ENCODE measurements at regions not wholly inside any gene's neighbourhood (a gene's known extent, or its start where the extent isn't known, plus 50 kb on each side); places are given as distances from the start of the nearest gene placed in this dataset.

DNA sequence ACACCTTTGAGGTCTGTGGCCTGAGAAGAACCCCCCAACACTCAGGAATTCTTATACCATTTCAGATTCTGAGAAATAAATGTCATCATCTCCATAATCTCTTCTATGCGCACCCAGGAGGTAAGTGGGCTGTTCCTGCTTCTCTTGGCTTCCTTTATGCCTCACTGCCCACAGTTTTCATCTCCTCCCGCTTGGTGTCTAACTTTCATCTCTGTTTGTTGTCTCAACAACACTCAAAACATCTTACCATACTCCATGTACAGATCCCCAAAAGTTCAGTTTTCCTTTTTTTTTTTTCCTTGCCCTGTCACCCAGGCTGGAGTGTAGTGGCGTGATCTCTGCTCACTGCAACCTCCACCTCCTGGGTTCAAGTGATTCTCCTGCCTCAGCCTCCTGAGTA is 170.2 kb upstream of the FREM1 start (continued):
- TF ChIP-seq REST (IDR thresholded peaks at IDR 0.05; ENCODE audit: low read depth, low read length) (no peak), TCF12 (IDR thresholded peaks at IDR 0.05) (no peak), RAD21 (IDR thresholded peaks at IDR 0.05; ENCODE audit: low read length) (no peak), SIN3A (IDR thresholded peaks at IDR 0.05; ENCODE audit: borderline replicate concordance, low read depth, low read length) (no peak), ELF1 (IDR thresholded peaks at IDR 0.05) (no peak), FOXJ3 (CRISPR knock-in tag; IDR thresholded peaks at IDR 0.05) (no peak)
- TF ChIP-seq, protein P1, sequence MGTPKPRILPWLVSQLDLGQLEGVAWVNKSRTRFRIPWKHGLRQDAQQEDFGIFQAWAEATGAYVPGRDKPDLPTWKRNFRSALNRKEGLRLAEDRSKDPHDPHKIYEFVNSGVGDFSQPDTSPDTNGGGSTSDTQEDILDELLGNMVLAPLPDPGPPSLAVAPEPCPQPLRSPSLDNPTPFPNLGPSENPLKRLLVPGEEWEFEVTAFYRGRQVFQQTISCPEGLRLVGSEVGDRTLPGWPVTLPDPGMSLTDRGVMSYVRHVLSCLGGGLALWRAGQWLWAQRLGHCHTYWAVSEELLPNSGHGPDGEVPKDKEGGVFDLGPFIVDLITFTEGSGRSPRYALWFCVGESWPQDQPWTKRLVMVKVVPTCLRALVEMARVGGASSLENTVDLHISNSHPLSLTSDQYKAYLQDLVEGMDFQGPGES (IDR thresholded peaks at IDR 0.05; ENCODE audit: low read depth, low read length) = no peak

DNA sequence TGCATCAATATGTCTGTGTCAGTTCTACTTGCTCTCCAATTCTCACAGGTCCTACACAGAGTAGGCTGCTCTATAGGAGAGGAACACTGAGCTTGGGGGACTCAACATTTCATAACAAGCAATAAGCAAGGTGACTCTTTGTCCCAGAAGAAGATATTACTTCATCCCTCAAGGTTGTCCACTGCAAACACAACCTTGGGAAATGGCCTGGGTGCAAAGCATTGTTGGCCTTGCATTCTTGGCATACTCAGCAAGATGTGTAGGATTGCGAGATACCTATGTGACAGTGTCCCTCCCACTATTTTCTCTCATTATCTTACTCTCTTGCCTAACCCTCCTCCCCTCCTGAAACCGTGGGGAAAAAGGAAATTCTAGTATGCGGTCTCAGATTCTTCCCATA is 169.8 kb upstream of the FREM1 start:
- no peaks in the 10 kb centered on the region for H3F3A ChIP-seq (replicated peaks; ENCODE audit: insufficient read depth)
- H2AFZ ChIP-seq (ENCODE audit: low read depth) = no peak overlapping the region
- no peak overlapping the region for H3K4me2 ChIP-seq
- H3K27me3 ChIP-seq (ENCODE audit: insufficient read depth) = no peaks in the 10 kb centered on the region
- no peaks in the 10 kb centered on the region for H3K79me2 ChIP-seq (ENCODE audit: insufficient read depth)
- no peaks in the 10 kb centered on the region for H3K36me3 ChIP-seq (replicated peaks in 1 of 2; ENCODE audit: control insufficient read depth in 1 of 2, insufficient read depth in 2 of 2, low read length in 1 of 2)
- no peaks in the 10 kb centered on the region for H4K20me1 ChIP-seq (ENCODE audit: insufficient read depth)
- POLR2A ChIA-PET = no interaction called here
- DNase-seq = no peak
- H3K27ac ChIP-seq (ENCODE audit: low read depth in 2 of 2, low read length in 1 of 2) = no peak overlapping the region
- WGBS (ENCODE audit: low lambda C conversion rate) = 32% methylated on average over 3 of the region's 3 CpGs
- no peak overlapping the region for H3K9ac ChIP-seq
- no peaks in the 10 kb centered on the region for H3K9me3 ChIP-seq
- CTCF ChIA-PET = no interaction called here
- no peak overlapping the region for H3K4me3 ChIP-seq (ENCODE audit: low read depth in 2 of 2, low read length in 1 of 2)
- no peaks in the 10 kb centered on the region; a peak in 1 of 4 replicates for H3K4me1 ChIP-seq (ENCODE audit: control insufficient read depth in 1 of 2, insufficient read depth in 2 of 2, low read depth in 1 of 2, low read length in 1 of 2)
- no peak for TF ChIP-seq FOXJ3 (CRISPR knock-in tag; IDR thresholded peaks at IDR 0.05)
- TF ChIP-seq TAF1 (IDR thresholded peaks at IDR 0.05; ENCODE audit: borderline replicate concordance, low read depth, low read length) = no peak
- TF ChIP-seq USF2 (IDR thresholded peaks at IDR 0.05; ENCODE audit: borderline replicate concordance, low read depth, low read length) = no peak
- TF ChIP-seq, protein P1 (IDR thresholded peaks at IDR 0.05; ENCODE audit: low read depth, low read length) = no peak
- TF ChIP-seq TEAD4 (IDR thresholded peaks at IDR 0.05; ENCODE audit: borderline replicate concordance, insufficient read depth) = no peak
- TF ChIP-seq FOXM1 (IDR thresholded peaks at IDR 0.05; ENCODE audit: low read depth) = no peak
- no peak for TF ChIP-seq CTCF (IDR thresholded peaks at IDR 0.05)
- no peak for TF ChIP-seq JUND (IDR thresholded peaks at IDR 0.05)
- TF ChIP-seq, protein P2, sequence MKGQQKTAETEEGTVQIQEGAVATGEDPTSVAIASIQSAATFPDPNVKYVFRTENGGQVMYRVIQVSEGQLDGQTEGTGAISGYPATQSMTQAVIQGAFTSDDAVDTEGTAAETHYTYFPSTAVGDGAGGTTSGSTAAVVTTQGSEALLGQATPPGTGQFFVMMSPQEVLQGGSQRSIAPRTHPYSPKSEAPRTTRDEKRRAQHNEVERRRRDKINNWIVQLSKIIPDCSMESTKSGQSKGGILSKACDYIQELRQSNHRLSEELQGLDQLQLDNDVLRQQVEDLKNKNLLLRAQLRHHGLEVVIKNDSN (IDR thresholded peaks at IDR 0.05; ENCODE audit: borderline replicate concordance, low read depth) = no peak
- TF ChIP-seq, protein P3, sequence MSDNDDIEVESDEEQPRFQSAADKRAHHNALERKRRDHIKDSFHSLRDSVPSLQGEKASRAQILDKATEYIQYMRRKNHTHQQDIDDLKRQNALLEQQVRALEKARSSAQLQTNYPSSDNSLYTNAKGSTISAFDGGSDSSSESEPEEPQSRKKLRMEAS (IDR thresholded peaks at IDR 0.05; ENCODE audit: low read depth) = no peak
- TF ChIP-seq, protein P4, sequence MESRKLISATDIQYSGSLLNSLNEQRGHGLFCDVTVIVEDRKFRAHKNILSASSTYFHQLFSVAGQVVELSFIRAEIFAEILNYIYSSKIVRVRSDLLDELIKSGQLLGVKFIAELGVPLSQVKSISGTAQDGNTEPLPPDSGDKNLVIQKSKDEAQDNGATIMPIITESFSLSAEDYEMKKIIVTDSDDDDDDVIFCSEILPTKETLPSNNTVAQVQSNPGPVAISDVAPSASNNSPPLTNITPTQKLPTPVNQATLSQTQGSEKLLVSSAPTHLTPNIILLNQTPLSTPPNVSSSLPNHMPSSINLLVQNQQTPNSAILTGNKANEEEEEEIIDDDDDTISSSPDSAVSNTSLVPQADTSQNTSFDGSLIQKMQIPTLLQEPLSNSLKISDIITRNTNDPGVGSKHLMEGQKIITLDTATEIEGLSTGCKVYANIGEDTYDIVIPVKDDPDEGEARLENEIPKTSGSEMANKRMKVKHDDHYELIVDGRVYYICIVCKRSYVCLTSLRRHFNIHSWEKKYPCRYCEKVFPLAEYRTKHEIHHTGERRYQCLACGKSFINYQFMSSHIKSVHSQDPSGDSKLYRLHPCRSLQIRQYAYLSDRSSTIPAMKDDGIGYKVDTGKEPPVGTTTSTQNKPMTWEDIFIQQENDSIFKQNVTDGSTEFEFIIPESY (IDR thresholded peaks at IDR 0.05; ENCODE audit: borderline replicate concordance, low read depth) = no peak
- no peak for TF ChIP-seq RAD21 (IDR thresholded peaks at IDR 0.05; ENCODE audit: low read length)
- no peaks in the 10 kb centered on the region for H3K9me2 ChIP-seq

Measured in SK-N-SH (cell line).